Natural killer cell (primary cell): ENCODE measurements at regions not wholly inside any gene's neighbourhood (a gene's known extent, or its start where the extent isn't known, plus 50 kb on each side); places are given as distances from the start of the nearest gene placed in this dataset.
"Not testable (repeated sequence)": the region's sequence is repeated elsewhere in the genome, so short reads cannot be mapped to it uniquely, and the experiment has no call there.

Source experiments
- ATAC-seq, 3 donors: fragments of 150-1000 bp in 2 of 3; fragments of 200-7000 bp in 1 of 3; cut with Tn5 transposase; 1 replicate in 1 of 3; 2 replicates in 2 of 3; pipeline ENCODE4 v1.10.0; 2021; ENCODE audit warnings: mild to moderate bottlenecking in 2 of 3, moderate library complexity in 2 of 3
- DNase-seq, 2 donors: peaks; one replicate each; pipeline versions ENCODE4 v3.0.0 to v3.0.0-alpha.2; 2013 to 2021; ENCODE audit warnings: mixed read lengths in 1 of 2
- H3K27ac ChIP-seq: one replicate; pipeline ENCODE4 v1.5.1; 2013; ENCODE audit warnings: mild to moderate bottlenecking, low read length
- H3K27me3 ChIP-seq: one replicate; pipeline ENCODE4 v1.6.1; 2013; ENCODE audit warnings: low read length; ENCODE audit not compliant: control insufficient read depth, insufficient read depth
- H3K36me3 ChIP-seq: one replicate; pipeline ENCODE4 v1.6.1; 2013; ENCODE audit warnings: low read length; ENCODE audit not compliant: control insufficient read depth, insufficient read depth
- H3K4me1 ChIP-seq: one replicate; pipeline ENCODE4 v1.6.1; 2013; ENCODE audit warnings: low read length; ENCODE audit not compliant: control insufficient read depth, insufficient read depth
- H3K4me3 ChIP-seq: one replicate; pipeline ENCODE4 v1.5.1; 2013; ENCODE audit warnings: low read length
- H3K9me3 ChIP-seq: one replicate; pipeline ENCODE4 v1.6.1; 2013; ENCODE audit warnings: low read length; ENCODE audit not compliant: control insufficient read depth, insufficient read depth
- H3K27ac Mint-ChIP-seq, 2 donors: one replicate each; pipeline ENCODE4 v1.8.0; 2022; ENCODE audit warnings: mild to moderate bottlenecking in 2 of 2, mixed read lengths in 2 of 2, moderate library complexity in 1 of 2
- H3K27me3 Mint-ChIP-seq, 2 donors: one replicate each; pipeline ENCODE4 v1.8.0; 2022; ENCODE audit warnings: low read depth in 2 of 2, mixed read lengths in 2 of 2
- H3K36me3 Mint-ChIP-seq: one replicate; pipeline ENCODE4 v1.8.0; 2022; ENCODE audit warnings: mixed read lengths
- H3K4me1 Mint-ChIP-seq, 2 donors: one replicate each; pipeline ENCODE4 v1.8.0; 2022; ENCODE audit warnings: mixed read lengths in 2 of 2
- H3K4me3 Mint-ChIP-seq: one replicate; pipeline ENCODE4 v1.8.0; 2022; ENCODE audit warnings: mild to moderate bottlenecking, moderate library complexity, mixed read lengths
- H3K9me3 Mint-ChIP-seq, 2 donors: one replicate each; pipeline ENCODE4 v1.8.0; 2022; ENCODE audit warnings: mixed read lengths in 2 of 2
- WGBS: methylation state at CpG from one replicate; pipeline ENCODE4 v1.1.7; 2013; ENCODE audit warnings: missing lambda C conversion rate; ENCODE audit not compliant: insufficient coverage; 5-methylcytosine and 5-hydroxymethylcytosine counted together
- intact Hi-C: fragments of 100-400 bp; cut with micrococcal nuclease; formaldehyde crosslinking; loops from one replicate; pipeline ENCODE4 v1.14.2; 2022
- TF ChIP-seq, protein P1 (sequence below): fragments of 200-600 bp; IDR thresholded peaks from one replicate; pipeline ENCODE4 v1.8.0; 2022; ENCODE audit warnings: antibody characterized with exemption

DNA sequence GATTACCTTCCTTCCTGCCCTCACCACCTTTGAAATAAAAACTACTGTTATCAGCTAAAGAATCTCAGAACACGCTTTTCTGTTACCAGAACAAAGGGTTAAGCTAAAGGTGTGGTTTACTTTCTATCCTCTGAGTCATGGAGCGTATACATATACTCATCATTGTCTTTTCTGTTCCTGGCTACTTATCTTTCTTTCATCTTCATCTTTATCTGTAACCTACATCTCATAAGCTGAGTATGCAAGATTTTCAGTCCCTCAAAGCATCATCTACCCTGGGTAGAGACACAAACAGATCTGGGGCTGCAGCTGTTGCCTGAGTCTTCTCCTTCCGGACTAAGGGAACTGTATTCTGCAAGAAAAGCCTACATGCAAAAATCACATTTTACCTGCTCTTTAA is 75.6 kb downstream of the LMO4 start:
- Histone ChIP-seq H3K27me3 (no peaks in the 10 kb centered on the region), H3K9me3 (no peaks in the 10 kb centered on the region), H3K36me3 (no peaks in the 10 kb centered on the region), H3K4me3 (no peak overlapping the region), H3K4me1 (no peaks in the 10 kb centered on the region), H3K27ac (no peak overlapping the region)
- peak in 1 of 2 donors; percentile 46 for DNase-seq
- H3K4me3 Mint-ChIP-seq: no peak overlapping the region
- no peaks in the 10 kb centered on the region for H3K9me3 Mint-ChIP-seq
- no peaks in the 10 kb centered on the region for H3K36me3 Mint-ChIP-seq
- intact Hi-C loops: no loop called here
- no peaks in the 10 kb centered on the region for H3K27me3 Mint-ChIP-seq
- TF ChIP-seq, protein P1, sequence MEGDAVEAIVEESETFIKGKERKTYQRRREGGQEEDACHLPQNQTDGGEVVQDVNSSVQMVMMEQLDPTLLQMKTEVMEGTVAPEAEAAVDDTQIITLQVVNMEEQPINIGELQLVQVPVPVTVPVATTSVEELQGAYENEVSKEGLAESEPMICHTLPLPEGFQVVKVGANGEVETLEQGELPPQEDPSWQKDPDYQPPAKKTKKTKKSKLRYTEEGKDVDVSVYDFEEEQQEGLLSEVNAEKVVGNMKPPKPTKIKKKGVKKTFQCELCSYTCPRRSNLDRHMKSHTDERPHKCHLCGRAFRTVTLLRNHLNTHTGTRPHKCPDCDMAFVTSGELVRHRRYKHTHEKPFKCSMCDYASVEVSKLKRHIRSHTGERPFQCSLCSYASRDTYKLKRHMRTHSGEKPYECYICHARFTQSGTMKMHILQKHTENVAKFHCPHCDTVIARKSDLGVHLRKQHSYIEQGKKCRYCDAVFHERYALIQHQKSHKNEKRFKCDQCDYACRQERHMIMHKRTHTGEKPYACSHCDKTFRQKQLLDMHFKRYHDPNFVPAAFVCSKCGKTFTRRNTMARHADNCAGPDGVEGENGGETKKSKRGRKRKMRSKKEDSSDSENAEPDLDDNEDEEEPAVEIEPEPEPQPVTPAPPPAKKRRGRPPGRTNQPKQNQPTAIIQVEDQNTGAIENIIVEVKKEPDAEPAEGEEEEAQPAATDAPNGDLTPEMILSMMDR: no peak
- no peak for ATAC-seq
- H3K27ac Mint-ChIP-seq: no peak overlapping the region
- H3K4me1 Mint-ChIP-seq: peaks cover 5 to 10% of the 10 kb centered on the region in 2 donors
- 58% methylated on average over 3 of the region's 3 CpGs for WGBS

DNA sequence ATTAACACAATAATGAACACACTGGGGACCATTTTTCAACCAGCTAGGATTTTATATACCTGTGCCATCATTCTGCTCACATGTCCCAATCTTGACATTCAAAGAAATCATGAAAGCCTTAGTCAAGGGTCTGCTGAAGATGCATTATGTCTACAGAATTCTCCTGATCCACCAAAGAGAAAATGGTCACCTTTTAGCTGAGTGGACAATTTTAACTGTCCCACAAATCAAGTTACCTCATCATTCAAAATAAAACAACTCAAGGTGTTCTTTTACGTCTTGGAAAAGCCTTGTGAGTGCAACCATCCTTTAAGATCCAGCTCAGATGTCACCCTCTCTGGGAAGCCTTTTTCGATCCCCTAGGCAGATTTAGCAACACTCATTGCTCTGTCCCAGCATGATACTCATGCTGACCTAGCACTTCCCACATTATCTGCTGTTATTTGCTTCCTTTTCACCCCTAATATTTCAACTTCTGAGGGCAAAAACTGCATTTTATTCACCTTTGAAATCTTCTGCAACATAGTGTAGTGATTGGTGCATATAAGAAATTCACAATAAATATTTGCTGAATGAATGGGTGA is 80.1 kb downstream of the LMO4 start:
- H3K9me3 Mint-ChIP-seq: no peaks in the 10 kb centered on the region
- H3K27me3 Mint-ChIP-seq: no peaks in the 10 kb centered on the region
- no peak overlapping the region for H3K4me3 Mint-ChIP-seq
- intact Hi-C loops: no loop called here
- H3K36me3 Mint-ChIP-seq: no peaks in the 10 kb centered on the region
- TF ChIP-seq, protein P1: no peak
- H3K27me3 ChIP-seq: no peaks in the 10 kb centered on the region
- H3K27ac ChIP-seq: no peak overlapping the region
- no peaks in the 10 kb centered on the region for H3K36me3 ChIP-seq
- ATAC-seq (no peak), DNase-seq (no peak)
- no peaks in the 10 kb centered on the region for H3K9me3 ChIP-seq
- 90% methylated on average over 2 of the region's 2 CpGs for WGBS
- no peak overlapping the region for H3K27ac Mint-ChIP-seq
- no peak overlapping the region for H3K4me3 ChIP-seq
- no peaks in the 10 kb centered on the region for H3K4me1 ChIP-seq
- H3K4me1 Mint-ChIP-seq: peaks cover 10% of the 10 kb centered on the region in 2 donors

DNA sequence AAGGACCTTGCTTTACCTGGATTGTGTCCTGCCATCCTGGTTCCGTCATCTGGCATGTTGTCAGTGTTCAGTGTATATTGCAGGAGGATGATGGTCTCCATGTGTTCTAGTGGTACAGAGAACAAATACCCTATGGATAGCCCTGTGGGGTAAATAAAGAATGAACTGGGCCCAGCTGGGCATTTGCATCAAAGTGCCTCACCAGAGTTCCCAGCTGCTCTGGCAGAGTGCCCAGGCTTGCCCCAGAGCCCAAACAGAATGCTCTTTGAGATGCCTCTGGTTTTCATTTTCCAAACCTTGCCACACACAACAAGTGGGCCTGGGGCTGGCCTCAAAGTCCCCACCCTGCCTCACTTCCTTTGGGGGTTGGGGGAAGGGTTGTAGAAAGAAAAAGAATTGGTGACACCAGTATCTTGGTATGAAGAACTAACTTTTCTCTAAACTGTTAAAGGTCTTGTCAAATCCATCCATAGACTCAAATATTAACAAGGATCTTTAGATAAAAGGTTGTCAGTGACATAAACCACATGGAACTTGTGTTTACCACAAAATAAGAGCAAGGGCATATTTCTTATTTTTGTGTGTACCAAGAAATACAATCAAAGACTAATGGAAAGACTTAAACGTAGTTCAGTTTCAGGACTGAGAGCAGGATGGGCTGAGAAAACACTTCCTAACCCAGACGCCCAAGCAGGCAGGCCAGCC is 82.2 kb downstream of the LMO4 start:
- Histone ChIP-seq H3K27me3 (no peaks in the 10 kb centered on the region), H3K27ac (no peak overlapping the region), H3K9me3 (no peaks in the 10 kb centered on the region), H3K36me3 (no peaks in the 10 kb centered on the region), H3K4me1 (no peaks in the 10 kb centered on the region), H3K4me3 (no peak overlapping the region)
- intact Hi-C loops: no loop called here
- H3K27ac Mint-ChIP-seq: no peak overlapping the region
- TF ChIP-seq, protein P1: no peak
- no peaks in the 10 kb centered on the region for H3K36me3 Mint-ChIP-seq
- H3K4me1 Mint-ChIP-seq: peaks cover 6 to 10% of the 10 kb centered on the region in 2 donors
- no peak for DNase-seq
- H3K9me3 Mint-ChIP-seq: no peaks in the 10 kb centered on the region
- no peak for ATAC-seq
- H3K4me3 Mint-ChIP-seq: no peak overlapping the region
- H3K27me3 Mint-ChIP-seq: no peaks in the 10 kb centered on the region
- 66% methylated on average over 3 of the region's 3 CpGs for WGBS

DNA sequence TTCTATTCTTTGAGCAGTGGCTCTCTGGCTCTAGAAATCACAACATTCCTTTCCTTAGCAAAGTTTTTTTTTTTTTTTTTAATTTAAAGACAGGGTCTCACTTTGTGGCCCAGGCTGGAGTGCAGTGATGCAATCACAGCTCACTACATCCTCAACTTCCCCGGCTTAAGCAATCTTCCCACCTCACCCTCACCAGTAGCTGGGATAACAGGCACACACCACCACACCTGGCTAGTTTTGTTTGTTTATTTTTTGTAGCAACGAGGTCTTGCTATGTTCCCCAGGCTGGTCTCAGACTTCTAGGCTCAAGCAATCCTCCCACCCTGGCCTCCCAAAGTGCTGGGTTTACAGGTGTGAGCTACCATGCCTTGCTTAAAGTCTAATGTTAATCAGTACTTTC is 85.2 kb downstream of the LMO4 start:
- H3K27ac ChIP-seq, intact Hi-C loops, H3K9me3 ChIP-seq, ATAC-seq, H3K4me1 ChIP-seq, H3K4me3 ChIP-seq, H3K27ac Mint-ChIP-seq, H3K9me3 Mint-ChIP-seq, H3K4me1 Mint-ChIP-seq, H3K27me3 ChIP-seq, H3K36me3 ChIP-seq, H3K36me3 Mint-ChIP-seq, H3K27me3 Mint-ChIP-seq, DNase-seq, H3K4me3 Mint-ChIP-seq: not testable (repeated sequence)
- WGBS: 90% methylated on average over 2 of the region's 2 CpGs
